Prostate gland (tissue), 2 donors: ENCODE measurements at regions not wholly inside any gene's neighbourhood (a gene's known extent, or its start where the extent isn't known, plus 50 kb on each side); places are given as distances from the start of the nearest gene placed in this dataset.

Experiments
- CTCF ChIP-seq, 4 experiments: fragments of 200-600 bp in 2 of 4; fragments of 450-650 bp in 2 of 4; sonication (generic) in 2 of 4; IDR thresholded peaks; 1 replicate in 3 of 4; 2 replicates in 1 of 4; pipeline ENCODE4 v1.5.1; 2016 to 2019; ENCODE audit warnings: antibody characterized with exemption in 4 of 4, mild to moderate bottlenecking in 2 of 4, moderate library complexity in 2 of 4
- POLR2A ChIP-seq: fragments of 450-650 bp; IDR thresholded peaks from one replicate; pipeline ENCODE4 v1.6.1; 2016; ENCODE audit warnings: antibody characterized with exemption, mild to moderate bottlenecking
- POLR2AphosphoS5 ChIP-seq: sonication (generic); formaldehyde crosslinking; IDR thresholded peaks from one replicate; pipeline ENCODE4 v1.6.1; 2017; ENCODE audit warnings: antibody characterized with exemption

GRCh38 chr5:143680672-143681259 lies 131.2 kb upstream of the HMHB1 start:
- no peak for TF ChIP-seq CTCF (IDR thresholded peaks at IDR 0.05)
- TF ChIP-seq POLR2A = no peak
- TF ChIP-seq POLR2AphosphoS5 = no peak
